ENCODE measurements at regions not wholly inside any gene's neighbourhood (a gene's known extent, or its start where the extent isn't known, plus 50 kb on each side); places are given as distances from the start of the nearest gene placed in this dataset.

- TF ChIP-seq GATA2 (IDR thresholded peaks at IDR 0.05; ENCODE audit: low read depth, low read length) (no peak), GATA3 (IDR thresholded peaks at IDR 0.05; ENCODE audit: low read depth, low read length) (no peak)
Measured at GRCh38 chr12:24739106-24739779, 209.7 kb downstream of the BCAT1 start.

GRCh38 chr12:24738441-24738840 is 210.5 kb downstream of the BCAT1 start:
- TF ChIP-seq GATA2 (IDR thresholded peaks at IDR 0.05; ENCODE audit: low read depth, low read length) (no peak), GATA3 (IDR thresholded peaks at IDR 0.05; ENCODE audit: low read depth, low read length) (no peak)

DNA sequence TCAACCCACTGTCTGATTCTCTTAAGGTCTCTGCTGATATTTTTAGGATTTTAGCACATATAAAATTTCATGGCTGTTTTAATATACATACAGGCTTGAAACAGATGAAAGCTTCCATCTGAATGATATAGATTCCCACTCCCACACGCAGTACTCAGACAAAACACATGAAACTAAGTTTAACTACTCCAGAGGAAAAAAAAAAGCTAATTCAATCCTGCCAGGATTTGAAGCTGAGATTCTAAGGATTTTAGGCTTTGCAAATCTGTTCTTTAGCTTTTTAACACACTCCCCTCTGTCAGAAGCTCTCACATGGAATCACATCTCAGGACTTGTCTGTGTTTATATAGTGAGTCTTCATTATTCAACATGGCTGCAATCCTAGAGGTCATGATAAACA is 217.3 kb downstream of the BCAT1 start:
- TF ChIP-seq GATA2 (IDR thresholded peaks at IDR 0.05; ENCODE audit: low read depth, low read length) (no peak), GATA3 (IDR thresholded peaks at IDR 0.05; ENCODE audit: low read depth, low read length) (no peak)

GRCh38 chr12:24730489-24730896 is 218.4 kb downstream of the BCAT1 start:
- TF ChIP-seq GATA2 (IDR thresholded peaks at IDR 0.05; ENCODE audit: low read depth, low read length), result no peak
- no peak for TF ChIP-seq GATA3 (IDR thresholded peaks at IDR 0.05; ENCODE audit: low read depth, low read length)

GRCh38 chr12:24728826-24729225 is 220.1 kb downstream of the BCAT1 start:
- TF ChIP-seq GATA2 (IDR thresholded peaks at IDR 0.05; ENCODE audit: low read depth, low read length) (no peak), GATA3 (IDR thresholded peaks at IDR 0.05; ENCODE audit: low read depth, low read length) (no peak)

DNA sequence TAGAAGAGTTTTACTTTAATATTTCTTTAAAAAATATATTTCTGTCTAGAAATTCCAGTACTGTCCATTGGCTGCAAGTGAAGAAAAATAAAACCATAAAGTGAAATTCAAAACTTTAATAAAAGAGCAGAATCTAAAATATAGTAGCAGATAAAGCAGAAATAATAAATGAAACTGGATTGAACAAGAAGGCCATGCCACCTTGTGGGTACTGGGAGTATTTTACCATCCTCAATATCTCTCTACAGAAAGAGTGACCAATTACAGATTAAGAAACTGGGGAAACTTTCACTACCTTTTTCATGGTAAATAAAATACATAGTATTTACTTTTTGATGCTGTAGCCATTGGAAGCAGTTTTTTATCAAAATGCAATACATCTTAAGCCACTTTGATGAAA is 220.5 kb downstream of the BCAT1 start:
- TF ChIP-seq GATA2 (IDR thresholded peaks at IDR 0.05; ENCODE audit: low read depth, low read length) (no peak), GATA3 (IDR thresholded peaks at IDR 0.05; ENCODE audit: low read depth, low read length) (no peak)

DNA sequence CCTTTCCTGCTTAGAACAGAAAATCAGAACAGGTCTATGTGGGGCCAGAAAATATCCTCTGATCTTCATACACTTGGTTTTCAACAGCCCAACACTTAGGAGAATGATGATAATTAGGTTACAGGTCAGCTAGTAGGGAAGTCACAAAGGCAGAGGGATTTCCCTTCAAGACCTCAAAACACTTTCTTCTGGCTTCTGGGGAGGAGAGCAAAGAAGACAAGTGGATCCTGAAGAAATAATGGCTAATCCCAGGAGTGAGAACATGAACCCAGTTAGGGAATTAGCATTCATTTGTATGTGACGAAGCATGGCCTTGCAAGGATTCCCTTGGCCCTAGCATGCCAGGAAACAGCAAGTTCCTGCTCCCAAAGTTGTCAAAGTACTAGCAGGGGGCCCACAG is 223.3 kb downstream of the BCAT1 start:
- TF ChIP-seq GATA2 (IDR thresholded peaks at IDR 0.05; ENCODE audit: low read depth, low read length) (no peak), GATA3 (IDR thresholded peaks at IDR 0.05; ENCODE audit: low read depth, low read length) (no peak)

DNA sequence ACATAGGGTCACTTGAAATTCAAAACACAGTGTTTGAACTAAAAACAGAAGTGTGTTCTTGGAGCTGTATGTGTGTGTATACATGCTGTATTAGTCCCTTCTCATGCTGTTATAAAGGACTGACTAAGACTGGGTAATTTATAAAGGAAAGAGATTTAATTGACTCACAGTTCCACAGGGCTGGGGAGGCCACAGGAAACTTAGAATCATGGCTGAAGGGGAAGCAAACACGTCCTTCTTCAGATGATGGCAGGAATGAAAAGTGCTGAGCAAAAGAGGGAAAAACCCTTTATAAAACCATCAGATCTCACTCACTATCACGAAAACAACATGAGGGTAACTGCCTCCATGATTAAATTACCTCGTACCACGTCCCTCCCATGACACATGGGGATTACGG is 224.1 kb downstream of the BCAT1 start:
- no peak for TF ChIP-seq GATA3 (IDR thresholded peaks at IDR 0.05; ENCODE audit: low read depth, low read length)
- TF ChIP-seq GATA2 (IDR thresholded peaks at IDR 0.05; ENCODE audit: low read depth, low read length), result no peak

DNA sequence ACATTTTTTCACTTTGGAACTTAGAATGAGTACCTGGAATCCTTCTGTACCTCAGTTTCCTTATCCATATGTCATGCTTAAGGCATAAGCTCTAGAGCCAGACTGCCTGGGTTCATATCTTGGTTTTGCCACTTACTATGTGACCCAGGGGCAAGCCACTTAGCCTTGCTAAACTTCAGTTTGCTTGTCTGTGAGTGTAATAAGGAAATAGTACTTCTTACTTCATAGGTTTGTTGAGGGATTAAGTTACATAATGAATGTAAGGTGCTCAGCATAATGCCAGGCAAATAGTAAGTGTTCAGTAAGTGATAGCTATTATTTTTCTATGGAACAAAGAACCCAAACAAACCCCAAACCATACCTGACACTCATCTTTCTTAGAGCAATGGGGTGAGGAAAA is 225.1 kb downstream of the BCAT1 start:
- TF ChIP-seq GATA3 (IDR thresholded peaks at IDR 0.05; ENCODE audit: low read depth, low read length), result no peak
- no peak for TF ChIP-seq GATA2 (IDR thresholded peaks at IDR 0.05; ENCODE audit: low read depth, low read length)

DNA sequence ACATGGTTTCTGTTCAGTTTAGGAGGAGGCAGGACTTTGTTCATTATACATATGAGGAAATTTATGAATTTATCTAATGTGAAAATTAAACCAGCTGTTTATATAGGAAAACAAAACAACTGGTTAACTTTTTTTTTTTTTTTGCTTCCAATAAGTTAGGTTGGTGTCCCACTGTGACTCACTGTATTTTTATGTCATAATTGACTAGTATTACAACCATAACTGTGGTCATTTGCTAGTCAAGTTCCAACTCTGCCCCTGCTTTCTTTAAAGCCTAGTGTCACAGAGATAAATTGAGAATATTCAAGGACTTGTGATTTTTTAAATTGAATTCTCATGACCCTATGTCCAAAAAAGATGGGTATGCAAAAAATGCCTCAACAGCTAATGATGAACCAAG is 227.7 kb downstream of the BCAT1 start:
- TF ChIP-seq GATA3 (IDR thresholded peaks at IDR 0.05; ENCODE audit: low read depth, low read length) (no peak), GATA2 (IDR thresholded peaks at IDR 0.05; ENCODE audit: low read depth, low read length) (no peak)

DNA sequence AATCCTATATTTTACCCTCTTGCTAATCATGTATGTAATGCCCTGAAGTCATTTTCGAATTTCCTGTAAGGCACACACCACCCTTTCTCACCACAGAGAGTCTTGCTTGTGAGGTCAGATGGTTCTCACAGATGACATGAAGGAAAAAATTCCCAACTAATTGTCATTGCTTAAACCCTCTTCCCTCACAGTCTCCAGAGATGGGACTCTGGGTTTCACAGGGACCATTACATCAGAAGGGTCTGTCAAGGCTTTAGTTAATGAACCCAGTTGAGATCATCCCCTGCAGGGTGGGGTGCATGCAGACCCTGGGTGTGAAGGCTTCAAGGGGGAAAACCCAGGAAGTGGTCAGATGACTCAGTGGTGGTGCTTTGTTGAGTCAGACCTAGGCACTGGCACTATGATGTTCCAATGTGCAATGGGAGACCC is 229.6 kb downstream of the BCAT1 start:
- TF ChIP-seq GATA3 (IDR thresholded peaks at IDR 0.05; ENCODE audit: low read depth, low read length) (no peak), GATA2 (IDR thresholded peaks at IDR 0.05; ENCODE audit: low read depth, low read length) (no peak)

- TF ChIP-seq GATA3 (IDR thresholded peaks at IDR 0.05; ENCODE audit: low read depth, low read length) (no peak), GATA2 (IDR thresholded peaks at IDR 0.05; ENCODE audit: low read depth, low read length) (no peak)
Measured at GRCh38 chr12:24718617-24719016, 230.3 kb downstream of the BCAT1 start.

DNA sequence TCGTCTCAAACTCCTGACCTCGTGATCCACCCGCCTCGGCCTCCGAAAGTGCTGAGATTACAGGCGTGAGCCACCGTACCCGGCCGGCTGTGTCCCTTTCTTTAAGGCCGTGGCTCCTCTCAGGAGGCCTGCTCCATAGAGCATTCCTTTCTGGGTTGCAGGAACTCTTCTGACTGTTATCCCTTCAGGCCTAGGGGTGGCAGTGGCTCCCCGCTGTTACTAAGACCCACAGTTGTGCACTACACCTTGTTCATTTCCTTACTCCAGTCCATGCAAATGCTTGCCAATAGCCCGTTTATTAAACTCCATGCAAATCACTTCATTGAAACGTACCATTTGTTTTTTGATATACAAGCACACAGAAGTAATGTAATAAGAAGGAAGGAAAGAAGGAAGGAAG is 234.7 kb downstream of the BCAT1 start:
- TF ChIP-seq GATA3 (IDR thresholded peaks at IDR 0.05; ENCODE audit: low read depth, low read length) (no peak), GATA2 (IDR thresholded peaks at IDR 0.05; ENCODE audit: low read depth, low read length) (no peak)

- no peak for TF ChIP-seq GATA3 (IDR thresholded peaks at IDR 0.05; ENCODE audit: low read depth, low read length)
- no peak for TF ChIP-seq GATA2 (IDR thresholded peaks at IDR 0.05; ENCODE audit: low read depth, low read length)
Measured at GRCh38 chr12:24711056-24712008, 237.6 kb downstream of the BCAT1 start.

GRCh38 chr12:24709216-24709615 is 239.7 kb downstream of the BCAT1 start:
- TF ChIP-seq GATA2 (IDR thresholded peaks at IDR 0.05; ENCODE audit: low read depth, low read length), result no peak
- TF ChIP-seq GATA3 (IDR thresholded peaks at IDR 0.05; ENCODE audit: low read depth, low read length), result no peak

Measured in SH-SY5Y (cell line).